HFF-Myc (cell line): ENCODE measurements at regions not wholly inside any gene's neighbourhood (a gene's known extent, or its start where the extent isn't known, plus 50 kb on each side); places are given as distances from the start of the nearest gene placed in this dataset.
"Not testable (repeated sequence)": the region's sequence is repeated elsewhere in the genome, so short reads cannot be mapped to it uniquely, and the experiment has no call there.

Experiments used
- DNase-seq: peaks from one replicate; pipeline ENCODE4 v3.0.0-alpha.2; 2011; ENCODE audit warnings: low read depth; ENCODE audit errors: extremely low read depth
- H3K4me3 ChIP-seq: replicated peaks from 2 replicates; pipeline ENCODE4 v1.5.1; 2011; ENCODE audit warnings: low read depth, mild to moderate bottlenecking, control low read depth, low read length
- TF ChIP-seq, protein P1 (sequence below): IDR thresholded peaks from 2 replicates; pipeline ENCODE4 v1.5.1; 2012; ENCODE audit warnings: mild to moderate bottlenecking, low read depth, low read length, control low read depth; ENCODE audit errors: missing control alignments

- TF ChIP-seq, protein P1, sequence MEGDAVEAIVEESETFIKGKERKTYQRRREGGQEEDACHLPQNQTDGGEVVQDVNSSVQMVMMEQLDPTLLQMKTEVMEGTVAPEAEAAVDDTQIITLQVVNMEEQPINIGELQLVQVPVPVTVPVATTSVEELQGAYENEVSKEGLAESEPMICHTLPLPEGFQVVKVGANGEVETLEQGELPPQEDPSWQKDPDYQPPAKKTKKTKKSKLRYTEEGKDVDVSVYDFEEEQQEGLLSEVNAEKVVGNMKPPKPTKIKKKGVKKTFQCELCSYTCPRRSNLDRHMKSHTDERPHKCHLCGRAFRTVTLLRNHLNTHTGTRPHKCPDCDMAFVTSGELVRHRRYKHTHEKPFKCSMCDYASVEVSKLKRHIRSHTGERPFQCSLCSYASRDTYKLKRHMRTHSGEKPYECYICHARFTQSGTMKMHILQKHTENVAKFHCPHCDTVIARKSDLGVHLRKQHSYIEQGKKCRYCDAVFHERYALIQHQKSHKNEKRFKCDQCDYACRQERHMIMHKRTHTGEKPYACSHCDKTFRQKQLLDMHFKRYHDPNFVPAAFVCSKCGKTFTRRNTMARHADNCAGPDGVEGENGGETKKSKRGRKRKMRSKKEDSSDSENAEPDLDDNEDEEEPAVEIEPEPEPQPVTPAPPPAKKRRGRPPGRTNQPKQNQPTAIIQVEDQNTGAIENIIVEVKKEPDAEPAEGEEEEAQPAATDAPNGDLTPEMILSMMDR: no peak
- no peak for DNase-seq
- no peak overlapping the region for H3K4me3 ChIP-seq
Observed at GRCh38 chr5:37954561-37954960, 114.7 kb upstream of the GDNF start.

- no peak for DNase-seq
- no peak overlapping the region for H3K4me3 ChIP-seq
- TF ChIP-seq, protein P1: no peak
Observed at GRCh38 chr5:37951946-37952721, 112.3 kb upstream of the GDNF start.

GRCh38 chr5:37950436-37950835 lies 110.6 kb upstream of the GDNF start:
- TF ChIP-seq, protein P1: no peak
- H3K4me3 ChIP-seq: no peak overlapping the region
- no peak for DNase-seq

DNA sequence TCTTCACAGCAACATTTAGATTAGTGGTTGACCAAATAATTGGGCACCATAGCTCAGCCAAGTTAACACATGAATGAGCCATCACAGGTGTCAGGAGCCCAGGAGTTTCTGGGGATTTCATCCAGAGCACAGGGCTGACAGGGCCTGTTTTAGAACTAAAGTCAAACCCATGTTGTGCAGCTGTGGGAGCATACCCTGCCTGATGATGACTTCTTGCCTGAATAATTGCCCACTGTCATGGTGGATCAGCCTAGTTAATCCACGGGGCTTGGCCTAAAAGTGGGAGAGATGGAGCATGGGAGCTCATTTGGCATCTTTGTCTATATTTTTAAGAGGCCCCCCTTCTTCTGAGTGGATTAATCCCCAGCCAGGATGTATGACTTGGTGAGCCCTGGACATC lies 105.6 kb upstream of the GDNF start:
- no peak overlapping the region for H3K4me3 ChIP-seq
- TF ChIP-seq, protein P1: no peak
- DNase-seq: no peak

DNA sequence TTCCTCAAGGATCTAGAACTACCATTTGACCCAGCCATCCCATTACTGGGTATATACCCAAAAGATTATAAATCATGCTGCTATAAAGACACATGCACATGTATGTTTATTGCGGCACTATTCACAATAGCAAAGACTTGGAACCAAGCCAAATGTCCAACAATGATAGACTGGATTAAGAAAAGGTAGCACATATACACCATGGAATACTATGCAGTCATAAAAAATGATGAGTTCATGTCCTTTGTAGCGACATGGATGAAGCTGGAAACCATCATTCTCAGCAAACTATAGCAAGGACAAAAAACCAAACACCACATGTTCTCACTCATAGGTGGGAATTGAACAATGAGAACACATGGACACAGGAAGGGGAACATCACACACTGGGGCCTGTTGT lies 103.3 kb upstream of the GDNF start:
- not testable (repeated sequence) for DNase-seq, H3K4me3 ChIP-seq

GRCh38 chr5:37940931-37941623 lies 101.2 kb upstream of the GDNF start:
- TF ChIP-seq, protein P1: no peak
- no peak for DNase-seq
- H3K4me3 ChIP-seq: no peak overlapping the region

DNA sequence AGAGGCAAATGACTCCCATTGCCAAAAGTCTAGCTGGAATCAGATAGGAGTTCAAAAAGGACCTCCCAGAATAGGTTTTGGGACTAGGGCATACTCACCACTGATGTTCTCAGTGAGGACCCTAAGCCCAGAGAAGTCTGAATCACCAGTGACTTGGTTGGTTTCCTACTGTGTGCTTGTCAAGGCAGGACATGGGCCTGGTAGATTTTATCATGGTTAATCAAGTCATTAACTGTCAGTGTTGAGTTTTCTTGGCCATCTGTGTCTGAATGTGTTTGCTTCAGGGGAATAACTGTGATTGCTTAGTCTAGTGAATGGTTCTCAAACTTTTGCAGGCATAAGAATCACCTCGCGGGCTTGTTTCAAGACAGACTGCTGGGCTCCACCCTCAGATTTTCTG lies 99.0 kb upstream of the GDNF start:
- DNase-seq: no peak
- no peak overlapping the region for H3K4me3 ChIP-seq
- TF ChIP-seq, protein P1: no peak
